ENCODE measurements at regions not wholly inside any gene's neighbourhood (a gene's known extent, or its start where the extent isn't known, plus 50 kb on each side); places are given as distances from the start of the nearest gene placed in this dataset.

DNA sequence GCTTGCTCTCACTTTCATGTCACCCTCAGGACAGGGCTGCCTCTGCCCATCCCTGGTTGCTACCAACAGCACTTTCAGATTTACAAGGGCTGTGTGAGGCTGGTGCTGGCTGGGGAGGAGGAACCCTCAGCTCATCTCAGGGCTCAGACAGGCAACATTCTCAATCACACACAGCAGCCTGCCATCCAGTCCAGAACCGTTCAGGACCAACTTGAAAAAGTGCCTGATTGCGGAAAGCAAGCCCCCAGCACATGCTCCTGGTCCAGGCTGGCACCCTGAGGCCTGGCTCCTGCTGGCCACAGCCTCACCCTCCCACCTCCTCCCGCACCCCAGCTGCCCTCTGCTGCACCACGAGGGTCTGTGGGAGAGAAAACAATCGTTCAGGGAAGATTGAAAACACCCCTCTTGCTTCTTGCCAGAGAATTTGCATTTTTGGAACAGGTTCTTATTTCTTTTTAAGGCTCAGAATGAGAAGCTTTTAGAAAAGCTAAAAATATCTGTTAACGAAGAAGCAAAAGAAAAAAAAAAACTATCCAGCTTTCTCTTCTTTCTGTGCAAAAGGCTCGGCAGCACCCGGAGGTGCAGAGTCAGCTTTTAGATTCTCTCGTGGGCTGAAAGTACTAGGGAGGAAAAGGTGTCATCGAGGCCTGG, 403.8 kb upstream of the ID2 start:
- H3K9me3 ChIP-seq: no peaks in the 10 kb centered on the region
- DNase-seq: no peak
- no peak overlapping the region for H3K27ac ChIP-seq
- H3K36me3 ChIP-seq: no peaks in the 10 kb centered on the region
- WGBS, 2 donors (ENCODE audit: low coverage in 1 of 2): 69 to 71% methylated on average over 9 to 10 of the region's 10 CpGs
- H3K4me1 ChIP-seq: no peaks in the 10 kb centered on the region
- intact Hi-C loops (cut with DNase I; ENCODE audit: low total_unique reads): no loop called here
- no peaks in the 10 kb centered on the region for H3K27me3 ChIP-seq
- in situ Hi-C loops (cut with MboI; ENCODE audit: low pct_ligation_motif_present in 1 of 4, low pct_unique_long_range_greater_than_20kb in 1 of 4, low sequenced_read_pairs in 3 of 4): no loop called here
- H3K4me3 ChIP-seq: no peak overlapping the region
- no peak for TF ChIP-seq POLR2A (IDR thresholded peaks at IDR 0.05)
- TF ChIP-seq, protein P1, sequence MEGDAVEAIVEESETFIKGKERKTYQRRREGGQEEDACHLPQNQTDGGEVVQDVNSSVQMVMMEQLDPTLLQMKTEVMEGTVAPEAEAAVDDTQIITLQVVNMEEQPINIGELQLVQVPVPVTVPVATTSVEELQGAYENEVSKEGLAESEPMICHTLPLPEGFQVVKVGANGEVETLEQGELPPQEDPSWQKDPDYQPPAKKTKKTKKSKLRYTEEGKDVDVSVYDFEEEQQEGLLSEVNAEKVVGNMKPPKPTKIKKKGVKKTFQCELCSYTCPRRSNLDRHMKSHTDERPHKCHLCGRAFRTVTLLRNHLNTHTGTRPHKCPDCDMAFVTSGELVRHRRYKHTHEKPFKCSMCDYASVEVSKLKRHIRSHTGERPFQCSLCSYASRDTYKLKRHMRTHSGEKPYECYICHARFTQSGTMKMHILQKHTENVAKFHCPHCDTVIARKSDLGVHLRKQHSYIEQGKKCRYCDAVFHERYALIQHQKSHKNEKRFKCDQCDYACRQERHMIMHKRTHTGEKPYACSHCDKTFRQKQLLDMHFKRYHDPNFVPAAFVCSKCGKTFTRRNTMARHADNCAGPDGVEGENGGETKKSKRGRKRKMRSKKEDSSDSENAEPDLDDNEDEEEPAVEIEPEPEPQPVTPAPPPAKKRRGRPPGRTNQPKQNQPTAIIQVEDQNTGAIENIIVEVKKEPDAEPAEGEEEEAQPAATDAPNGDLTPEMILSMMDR (IDR thresholded peaks at IDR 0.05): no peak
- no peak for TF ChIP-seq EP300 (IDR thresholded peaks at IDR 0.05; ENCODE audit: low read depth)
- no peak for TF ChIP-seq POLR2AphosphoS5 (IDR thresholded peaks at IDR 0.05)

DNA sequence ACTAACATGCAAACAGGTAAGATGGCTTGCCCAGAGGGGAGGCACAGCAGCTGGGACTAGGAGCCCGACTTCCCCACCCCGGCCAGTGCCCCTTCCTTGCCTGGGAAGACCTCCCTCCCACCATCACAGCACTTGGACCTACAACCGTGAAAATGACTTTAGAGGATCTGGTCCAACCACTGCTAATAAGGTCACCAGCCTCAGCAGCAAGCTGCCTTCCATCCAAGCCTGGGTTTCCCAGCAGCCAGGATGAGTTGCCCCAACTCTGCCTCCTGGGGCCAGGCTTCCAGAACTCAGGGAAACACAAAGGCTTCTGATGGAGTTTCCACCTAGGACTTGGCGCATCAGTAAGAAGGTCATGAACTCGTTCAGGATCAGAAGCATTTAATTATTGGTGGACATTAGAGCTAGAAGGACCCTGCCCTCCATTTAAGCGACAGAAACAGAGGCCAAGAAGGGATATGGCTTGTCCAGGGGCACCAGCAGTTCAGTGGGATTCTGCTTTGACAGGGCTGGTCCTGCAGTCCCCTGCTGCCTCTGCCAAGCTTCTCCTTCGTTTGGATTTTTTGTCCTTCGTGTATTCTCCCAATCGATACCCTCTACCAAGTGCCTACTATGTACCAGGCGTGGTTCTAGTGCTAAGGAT, 403.0 kb upstream of the ID2 start:
- H3K4me1 ChIP-seq: no peaks in the 10 kb centered on the region
- no peaks in the 10 kb centered on the region for H3K9me3 ChIP-seq
- no peak overlapping the region for H3K4me3 ChIP-seq
- H3K27me3 ChIP-seq: no peaks in the 10 kb centered on the region
- no peak for TF ChIP-seq POLR2A (IDR thresholded peaks at IDR 0.05)
- no peak for TF ChIP-seq EP300 (IDR thresholded peaks at IDR 0.05; ENCODE audit: low read depth)
- no peak for TF ChIP-seq POLR2AphosphoS5 (IDR thresholded peaks at IDR 0.05)
- TF ChIP-seq, protein P1 (IDR thresholded peaks at IDR 0.05): no peak
- no peaks in the 10 kb centered on the region for H3K36me3 ChIP-seq
- no peak overlapping the region for H3K27ac ChIP-seq
- intact Hi-C loops (cut with DNase I; ENCODE audit: low total_unique reads) (no loop called here), in situ Hi-C loops (cut with MboI; ENCODE audit: low pct_ligation_motif_present in 1 of 4, low pct_unique_long_range_greater_than_20kb in 1 of 4, low sequenced_read_pairs in 3 of 4) (no loop called here)
- no peak for DNase-seq
- WGBS, 2 donors (ENCODE audit: low coverage in 1 of 2): 76 to 90% methylated on average over 2 to 10 of the region's 10 CpGs

DNA sequence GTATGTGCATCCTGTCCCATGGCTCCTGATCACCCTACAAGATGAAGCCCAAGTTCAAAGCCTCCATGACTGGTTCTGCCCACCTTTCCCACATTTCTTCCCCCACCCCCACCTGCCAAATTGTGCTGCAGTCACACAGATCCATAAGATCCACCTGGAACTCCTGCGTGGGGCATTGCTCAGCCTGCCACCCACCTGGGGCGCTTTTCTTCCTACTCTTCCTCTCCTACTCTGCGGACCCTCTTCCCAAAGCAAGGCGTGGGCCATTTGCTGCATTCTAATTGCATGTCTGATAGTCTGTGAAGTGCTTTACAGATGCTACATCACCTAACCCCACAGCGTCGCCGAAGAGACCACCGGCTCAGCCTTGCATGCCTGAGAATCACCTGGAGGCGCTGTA, 402.4 kb upstream of the ID2 start:
- no peak for DNase-seq

DNA sequence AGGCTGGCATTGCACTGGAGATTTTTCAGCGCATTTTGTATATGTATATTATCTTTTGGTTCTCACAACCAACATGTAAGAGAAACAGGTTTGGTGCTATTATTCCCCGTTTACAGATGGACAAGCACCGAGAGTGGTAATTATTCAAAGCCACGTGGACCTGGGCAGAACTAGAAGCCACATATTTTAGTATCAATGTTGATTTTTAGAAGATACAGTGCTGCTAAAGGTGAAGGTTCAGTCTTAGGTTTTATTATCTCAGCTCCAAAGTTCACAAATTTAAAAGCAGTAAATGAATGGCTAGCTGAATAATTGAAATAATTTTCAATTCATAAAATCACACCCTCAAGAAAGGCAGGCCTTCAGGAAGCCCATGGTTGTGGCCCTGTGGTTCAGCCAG, 400.6 kb upstream of the ID2 start:
- H3K4me1 ChIP-seq: no peaks in the 10 kb centered on the region
- intact Hi-C loops (cut with DNase I; ENCODE audit: low total_unique reads) (no loop called here), in situ Hi-C loops (cut with MboI; ENCODE audit: low pct_ligation_motif_present in 1 of 4, low pct_unique_long_range_greater_than_20kb in 1 of 4, low sequenced_read_pairs in 3 of 4) (no loop called here)
- peak overlapping the region in 2 of 4 donors; percentile 2 to 14 for H3K4me3 ChIP-seq
- no peaks in the 10 kb centered on the region for H3K36me3 ChIP-seq
- H3K9me3 ChIP-seq: no peaks in the 10 kb centered on the region
- TF ChIP-seq EP300 (IDR thresholded peaks at IDR 0.05; ENCODE audit: low read depth): no peak
- TF ChIP-seq POLR2A (IDR thresholded peaks at IDR 0.05): no peak
- TF ChIP-seq POLR2AphosphoS5 (IDR thresholded peaks at IDR 0.05): no peak
- TF ChIP-seq, protein P1 (IDR thresholded peaks at IDR 0.05): no peak
- DNase-seq: no peak
- WGBS, 2 donors (ENCODE audit: low coverage in 1 of 2): 86 to 88% methylated on average over 4 of the region's 4 CpGs
- no peaks in the 10 kb centered on the region for H3K27me3 ChIP-seq
- peak overlapping the region in 3 of 4 donors; percentile 50 to 63 (median 60) for H3K27ac ChIP-seq

More for the DNA sequence above, 402.4 kb upstream of the ID2 start:
- intact Hi-C loops (cut with DNase I; ENCODE audit: low total_unique reads): no loop called here
- Histone ChIP-seq H3K4me1 (no peaks in the 10 kb centered on the region), H3K27ac (no peak overlapping the region), H3K36me3 (no peaks in the 10 kb centered on the region), H3K4me3 (no peak overlapping the region), H3K9me3 (no peaks in the 10 kb centered on the region), H3K27me3 (no peaks in the 10 kb centered on the region)
- TF ChIP-seq EP300 (IDR thresholded peaks at IDR 0.05; ENCODE audit: low read depth) (no peak), POLR2AphosphoS5 (IDR thresholded peaks at IDR 0.05) (no peak), POLR2A (IDR thresholded peaks at IDR 0.05) (no peak)
- TF ChIP-seq, protein P1 (IDR thresholded peaks at IDR 0.05): no peak
- 85% methylated on average over 9 of the region's 9 CpGs; no CpG with 5 or more reads in 1 of the 2 donors for WGBS, 2 donors (ENCODE audit: low coverage in 1 of 2)
- in situ Hi-C loops (cut with MboI; ENCODE audit: low pct_ligation_motif_present in 1 of 4, low pct_unique_long_range_greater_than_20kb in 1 of 4, low sequenced_read_pairs in 3 of 4): no loop called here
